ENCODE measurements at regions not wholly inside any gene's neighbourhood (a gene's known extent, or its start where the extent isn't known, plus 50 kb on each side); places are given as distances from the start of the nearest gene placed in this dataset.

GRCh38 chr22:22703715-22704114, 59.3 kb downstream of the GGTLC2 start:
- no peak for DNase-seq
- Histone ChIP-seq H3K4me1 (no peaks in the 10 kb centered on the region), H3K36me3 (no peaks in the 10 kb centered on the region), H3K9me3 (no peaks in the 10 kb centered on the region), H3K27me3 (no peaks in the 10 kb centered on the region), H3K4me3 (ENCODE audit: low read depth, low read length) (no peak overlapping the region)
- TF ChIP-seq, protein P1, sequence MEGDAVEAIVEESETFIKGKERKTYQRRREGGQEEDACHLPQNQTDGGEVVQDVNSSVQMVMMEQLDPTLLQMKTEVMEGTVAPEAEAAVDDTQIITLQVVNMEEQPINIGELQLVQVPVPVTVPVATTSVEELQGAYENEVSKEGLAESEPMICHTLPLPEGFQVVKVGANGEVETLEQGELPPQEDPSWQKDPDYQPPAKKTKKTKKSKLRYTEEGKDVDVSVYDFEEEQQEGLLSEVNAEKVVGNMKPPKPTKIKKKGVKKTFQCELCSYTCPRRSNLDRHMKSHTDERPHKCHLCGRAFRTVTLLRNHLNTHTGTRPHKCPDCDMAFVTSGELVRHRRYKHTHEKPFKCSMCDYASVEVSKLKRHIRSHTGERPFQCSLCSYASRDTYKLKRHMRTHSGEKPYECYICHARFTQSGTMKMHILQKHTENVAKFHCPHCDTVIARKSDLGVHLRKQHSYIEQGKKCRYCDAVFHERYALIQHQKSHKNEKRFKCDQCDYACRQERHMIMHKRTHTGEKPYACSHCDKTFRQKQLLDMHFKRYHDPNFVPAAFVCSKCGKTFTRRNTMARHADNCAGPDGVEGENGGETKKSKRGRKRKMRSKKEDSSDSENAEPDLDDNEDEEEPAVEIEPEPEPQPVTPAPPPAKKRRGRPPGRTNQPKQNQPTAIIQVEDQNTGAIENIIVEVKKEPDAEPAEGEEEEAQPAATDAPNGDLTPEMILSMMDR (IDR thresholded peaks at IDR 0.05; ENCODE audit: low read depth, low read length) = no peak

DNA sequence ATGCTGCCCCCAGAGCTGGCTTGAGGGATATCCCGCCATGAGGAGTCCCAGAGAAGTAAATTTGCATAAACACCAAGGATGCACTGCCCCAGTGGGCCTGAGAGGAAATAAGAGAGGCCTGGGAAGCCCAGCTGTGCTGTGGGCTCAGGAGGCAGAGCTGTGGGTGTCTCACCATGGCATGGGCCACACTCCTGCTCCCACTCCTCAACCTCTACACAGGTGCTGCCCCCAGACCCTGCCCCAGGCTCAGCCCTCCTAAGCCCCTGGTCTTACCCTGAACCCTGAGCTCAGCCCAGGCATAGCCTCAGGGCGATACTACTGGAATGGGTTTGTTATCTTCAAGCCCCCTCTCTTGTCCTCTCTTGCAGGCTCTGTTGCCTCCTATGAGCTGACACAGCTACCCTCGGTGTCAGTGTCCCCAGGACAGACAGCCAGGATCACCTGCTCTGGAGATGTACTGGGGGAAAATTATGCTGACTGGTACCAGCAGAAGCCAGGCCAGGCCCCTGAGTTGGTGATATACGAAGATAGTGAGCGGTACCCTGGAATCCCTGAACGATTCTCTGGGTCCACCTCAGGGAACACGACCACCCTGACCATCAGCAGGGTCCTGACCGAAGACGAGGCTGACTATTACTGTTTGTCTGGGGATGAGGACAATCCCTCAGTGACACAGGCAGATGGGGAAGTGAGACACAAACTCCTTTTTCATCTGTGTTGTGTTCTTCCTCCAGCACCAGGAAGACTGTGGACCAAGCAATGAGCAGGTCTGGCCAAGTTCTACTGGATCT, 59.9 kb downstream of the GGTLC2 start:
- no peaks in the 10 kb centered on the region for H3K27me3 ChIP-seq
- TF ChIP-seq, protein P1 (IDR thresholded peaks at IDR 0.05; ENCODE audit: low read depth, low read length) = no peak

GRCh38 chr22:22705328-22706100, 61.1 kb downstream of the GGTLC2 start:
- H3K9me3 ChIP-seq = no peaks in the 10 kb centered on the region
- H3K36me3 ChIP-seq = no peaks in the 10 kb centered on the region
- no peaks in the 10 kb centered on the region for H3K4me1 ChIP-seq
- TF ChIP-seq, protein P1 (IDR thresholded peaks at IDR 0.05; ENCODE audit: low read depth, low read length) = no peak
- H3K4me3 ChIP-seq (ENCODE audit: low read depth, low read length) = no peak overlapping the region
- H3K27me3 ChIP-seq = no peaks in the 10 kb centered on the region
- no peak for DNase-seq

More for the DNA sequence above, 59.9 kb downstream of the GGTLC2 start:
- Histone ChIP-seq H3K9me3 (no peaks in the 10 kb centered on the region), H3K4me3 (ENCODE audit: low read depth, low read length) (no peak overlapping the region), H3K4me1 (no peaks in the 10 kb centered on the region), H3K36me3 (no peaks in the 10 kb centered on the region)
- no peak for DNase-seq

GRCh38 chr22:22706253-22706915, 62.0 kb downstream of the GGTLC2 start:
- Histone ChIP-seq H3K4me3 (ENCODE audit: low read depth, low read length) (no peak overlapping the region), H3K9me3 (no peaks in the 10 kb centered on the region), H3K4me1 (no peaks in the 10 kb centered on the region), H3K36me3 (no peaks in the 10 kb centered on the region), H3K27me3 (no peaks in the 10 kb centered on the region)
- TF ChIP-seq, protein P1 (IDR thresholded peaks at IDR 0.05; ENCODE audit: low read depth, low read length) = no peak
- no peak for DNase-seq

GRCh38 chr22:22709719-22710445, 65.5 kb downstream of the GGTLC2 start:
- DNase-seq = peak; percentile 37
- Histone ChIP-seq H3K27me3 (no peaks in the 10 kb centered on the region), H3K36me3 (no peaks in the 10 kb centered on the region), H3K9me3 (no peaks in the 10 kb centered on the region), H3K4me1 (no peaks in the 10 kb centered on the region), H3K4me3 (ENCODE audit: low read depth, low read length) (no peak overlapping the region)
- TF ChIP-seq, protein P1 (IDR thresholded peaks at IDR 0.05; ENCODE audit: low read depth, low read length) = peak; percentile 33; the same call in 1 of the 2 replicates
